B cell (primary cell): ENCODE measurements at regions not wholly inside any gene's neighbourhood (a gene's known extent, or its start where the extent isn't known, plus 50 kb on each side); places are given as distances from the start of the nearest gene placed in this dataset.

Source experiments
- ATAC-seq: fragments of 200-7000 bp; cut with Tn5 transposase; one replicate; pipeline ENCODE4 v1.10.0; 2021; ENCODE audit warnings: low read depth, mild to moderate bottlenecking, moderate number of reproducible peaks, moderate library complexity
- CTCF ChIA-PET: fragments of 350-600 bp; sonication (Branson Sonifier 250); formaldehyde crosslinking; loops from one replicate; lab custom pipeline; 2021; ENCODE audit warnings: antibody characterized with exemption, inconsistent platforms; lab: Charles Lee
- POLR2A ChIA-PET: fragments of 350-600 bp; sonication (Branson Sonifier 250); formaldehyde crosslinking; loops from one replicate; lab custom pipeline; 2021; ENCODE audit warnings: antibody characterized with exemption; lab: Charles Lee
- DNase-seq: peaks from one replicate; pipeline ENCODE4 v3.0.0; 2013
- H2AFZ ChIP-seq: 2 replicates; pipeline ENCODE4 v1.6.1; 2012; ENCODE audit warnings: mild to moderate bottlenecking, low read depth, low read length; ENCODE audit not compliant: insufficient read depth, poor library complexity, severe bottlenecking
- H3K27ac ChIP-seq, 2 donors: 1 replicate in 1 of 2; 2 replicates in 1 of 2; pipeline ENCODE4 v1.5.1; 2012 to 2013; ENCODE audit warnings: low read length in 2 of 2, mild to moderate bottlenecking in 2 of 2, moderate library complexity in 1 of 2
- H3K27me3 ChIP-seq, 4 experiments: fragments of 200-600 bp in 1 of 4; sonication (generic) in 1 of 4; replicated peaks in 1 of 4; 1 replicate in 2 of 4; 2 replicates in 2 of 4; pipeline versions ENCODE4 v1.6.1 to v1.7.0; 2013 to 2016; ENCODE audit warnings: low read length in 3 of 4, mild to moderate bottlenecking in 2 of 4, mixed read lengths in 1 of 4, moderate library complexity in 1 of 4; ENCODE audit not compliant: insufficient read depth in 4 of 4, control insufficient read depth in 3 of 4; ENCODE audit errors: control extremely low read depth in 1 of 4
- H3K36me3 ChIP-seq, 2 experiments: replicated peaks in 1 of 2; 1 replicate in 1 of 2; 2 replicates in 1 of 2; pipeline versions ENCODE4 v1.6.1 to v1.7.1; 2013; ENCODE audit warnings: low read length in 1 of 2; ENCODE audit not compliant: insufficient read depth in 2 of 2, control insufficient read depth in 1 of 2; ENCODE audit errors: control extremely low read depth in 1 of 2, extremely low read depth in 1 of 2
- H3K4me1 ChIP-seq, 2 donors: fragments of 200-600 bp in 1 of 2; sonication (generic) in 1 of 2; 1 replicate in 1 of 2; 2 replicates in 1 of 2; pipeline versions ENCODE4 v1.5.1 to v1.6.1; 2013 to 2017; ENCODE audit warnings: low read length in 2 of 2; ENCODE audit not compliant: control insufficient read depth in 2 of 2, insufficient read depth in 2 of 2
- H3K4me2 ChIP-seq: replicated peaks from 2 replicates; pipeline ENCODE3; 2012; ENCODE audit warnings: mild to moderate bottlenecking, low read depth, low read length; ENCODE audit not compliant: poor library complexity, severe bottlenecking
- H3K4me3 ChIP-seq, 5 experiments: fragments of 200-600 bp in 1 of 5; sonication (generic) in 1 of 5; 1 replicate in 3 of 5; 2 replicates in 2 of 5; pipeline versions ENCODE4 v1.5.1 to v1.7.0; 2011 to 2016; ENCODE audit warnings: low read length in 4 of 5, mild to moderate bottlenecking in 4 of 5, low read depth in 2 of 5, control low read depth in 1 of 5, moderate library complexity in 1 of 5; ENCODE audit not compliant: insufficient read depth in 1 of 5; ENCODE audit errors: control extremely low read depth in 1 of 5, extremely low read depth in 1 of 5
- H3K79me2 ChIP-seq: fragments of 200-600 bp; sonication (generic); one replicate; pipeline ENCODE4 v1.6.0; 2016; ENCODE audit warnings: low read length; ENCODE audit not compliant: control insufficient read depth, insufficient read depth
- H3K9ac ChIP-seq: fragments of 200-600 bp; sonication (generic); 2 replicates; pipeline ENCODE4 v1.6.1; 2017; ENCODE audit warnings: mild to moderate bottlenecking, low read length, moderate library complexity
- H3K9me3 ChIP-seq, 3 donors: one replicate each; pipeline versions ENCODE4 v1.6.1 to v1.7.1; 2013; ENCODE audit warnings: low read length in 2 of 3; ENCODE audit not compliant: control insufficient read depth in 2 of 3, insufficient read depth in 1 of 3; ENCODE audit errors: control extremely low read depth in 1 of 3
- H4K20me1 ChIP-seq: 2 replicates; pipeline ENCODE4 v1.6.0; 2012; ENCODE audit warnings: mild to moderate bottlenecking, low read length; ENCODE audit not compliant: insufficient read depth, control insufficient read depth, poor library complexity, severe bottlenecking
- H3K27ac Mint-ChIP-seq: one replicate; pipeline ENCODE4 v1.8.0; 2021; ENCODE audit warnings: mixed read lengths
- H3K27me3 Mint-ChIP-seq: one replicate; pipeline ENCODE4 v1.8.0; 2021; ENCODE audit warnings: mixed read lengths
- H3K4me1 Mint-ChIP-seq: one replicate; pipeline ENCODE4 v1.8.0; 2021; ENCODE audit warnings: mixed read lengths
- H3K4me3 Mint-ChIP-seq: one replicate; pipeline ENCODE4 v1.8.0; 2021; ENCODE audit warnings: mixed read lengths
- H3K9me3 Mint-ChIP-seq: one replicate; pipeline ENCODE4 v1.8.0; 2022; ENCODE audit warnings: mixed read lengths; ENCODE audit not compliant: insufficient read depth
- EZH2 ChIP-seq: IDR thresholded peaks from 2 replicates; pipeline ENCODE4 v1.6.1; 2012; ENCODE audit warnings: borderline replicate concordance, low read depth, mild to moderate bottlenecking, moderate library complexity, low read length; ENCODE audit not compliant: insufficient read depth, poor library complexity, severe bottlenecking
- WGBS: methylation state at CpG from one replicate; pipeline ENCODE4 v1.1.5; 2013; ENCODE audit warnings: missing lambda C conversion rate; ENCODE audit not compliant: insufficient coverage; 5-methylcytosine and 5-hydroxymethylcytosine counted together
- intact Hi-C: fragments of 100-400 bp; cut with micrococcal nuclease; formaldehyde crosslinking; loops from one replicate; pipeline ENCODE4 v1.10.0; 2022
- TF ChIP-seq, protein P1 (sequence below): fragments of 200-600 bp; IDR thresholded peaks from one replicate; pipeline ENCODE4 v1.8.0; 2022; ENCODE audit warnings: antibody characterized with exemption, mild to moderate bottlenecking

DNA sequence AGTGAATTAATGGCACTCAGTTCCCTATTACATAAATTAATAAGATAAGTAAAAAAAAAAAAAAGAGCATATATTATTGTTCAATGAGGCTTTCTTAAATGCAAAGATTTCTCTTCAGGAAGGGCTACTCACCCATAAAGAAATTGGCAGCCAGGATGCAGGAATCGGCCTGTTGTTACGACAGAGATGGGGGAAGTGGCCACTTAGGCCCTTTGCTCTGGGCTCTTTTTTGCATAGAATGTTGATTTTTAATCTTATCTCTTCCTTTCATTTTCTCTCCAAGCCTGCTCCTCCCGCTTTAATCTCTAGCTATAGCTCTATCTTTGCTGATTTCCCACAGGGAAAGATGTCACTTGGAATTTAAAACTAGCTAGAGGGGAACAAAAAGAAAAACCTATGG, 391.8 kb upstream of the CRIM1 start:
- Histone ChIP-seq H3K9me3 (no peaks in the 10 kb centered on the region), H3K27me3 (no peaks in the 10 kb centered on the region), H2AFZ (no peak overlapping the region), H3K36me3 (no peaks in the 10 kb centered on the region), H3K4me2 (no peak overlapping the region), H3K4me3 (no peak overlapping the region), H4K20me1 (no peaks in the 10 kb centered on the region), H3K9ac (no peak overlapping the region), H3K79me2 (no peaks in the 10 kb centered on the region), H3K27ac (no peak overlapping the region), H3K4me1 (no peaks in the 10 kb centered on the region)
- WGBS = no CpG with 5 or more reads among the region's 3 CpGs
- no peak overlapping the region for H3K4me3 Mint-ChIP-seq
- intact Hi-C loops = no loop called here
- no peak for ATAC-seq
- H3K27ac Mint-ChIP-seq = no peak overlapping the region
- no peak for TF ChIP-seq EZH2
- TF ChIP-seq, protein P1, sequence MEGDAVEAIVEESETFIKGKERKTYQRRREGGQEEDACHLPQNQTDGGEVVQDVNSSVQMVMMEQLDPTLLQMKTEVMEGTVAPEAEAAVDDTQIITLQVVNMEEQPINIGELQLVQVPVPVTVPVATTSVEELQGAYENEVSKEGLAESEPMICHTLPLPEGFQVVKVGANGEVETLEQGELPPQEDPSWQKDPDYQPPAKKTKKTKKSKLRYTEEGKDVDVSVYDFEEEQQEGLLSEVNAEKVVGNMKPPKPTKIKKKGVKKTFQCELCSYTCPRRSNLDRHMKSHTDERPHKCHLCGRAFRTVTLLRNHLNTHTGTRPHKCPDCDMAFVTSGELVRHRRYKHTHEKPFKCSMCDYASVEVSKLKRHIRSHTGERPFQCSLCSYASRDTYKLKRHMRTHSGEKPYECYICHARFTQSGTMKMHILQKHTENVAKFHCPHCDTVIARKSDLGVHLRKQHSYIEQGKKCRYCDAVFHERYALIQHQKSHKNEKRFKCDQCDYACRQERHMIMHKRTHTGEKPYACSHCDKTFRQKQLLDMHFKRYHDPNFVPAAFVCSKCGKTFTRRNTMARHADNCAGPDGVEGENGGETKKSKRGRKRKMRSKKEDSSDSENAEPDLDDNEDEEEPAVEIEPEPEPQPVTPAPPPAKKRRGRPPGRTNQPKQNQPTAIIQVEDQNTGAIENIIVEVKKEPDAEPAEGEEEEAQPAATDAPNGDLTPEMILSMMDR = no peak
- H3K27me3 Mint-ChIP-seq = no peaks in the 10 kb centered on the region
- no peaks in the 10 kb centered on the region for H3K4me1 Mint-ChIP-seq
- ChIA-PET POLR2A (no interaction called here), CTCF (no interaction called here)
- no peak for DNase-seq
- no peaks in the 10 kb centered on the region for H3K9me3 Mint-ChIP-seq

- H3K27me3 ChIP-seq = no peaks in the 10 kb centered on the region
- H3K9me3 ChIP-seq = no peaks in the 10 kb centered on the region
Observed at GRCh38 chr2:35963357-35963756, 392.2 kb upstream of the CRIM1 start.

More at GRCh38 chr2:35963357-35963756, 392.2 kb upstream of the CRIM1 start:
- Histone ChIP-seq H3K4me3 (no peak overlapping the region), H3K4me2 (no peak overlapping the region), H2AFZ (no peak overlapping the region), H3K4me1 (no peaks in the 10 kb centered on the region), H3K27ac (no peak overlapping the region), H4K20me1 (no peaks in the 10 kb centered on the region), H3K36me3 (no peaks in the 10 kb centered on the region), H3K9ac (no peak overlapping the region), H3K79me2 (no peaks in the 10 kb centered on the region)
- H3K27ac Mint-ChIP-seq = no peak overlapping the region
- no peaks in the 10 kb centered on the region for H3K9me3 Mint-ChIP-seq
- H3K4me1 Mint-ChIP-seq = no peaks in the 10 kb centered on the region
- intact Hi-C loops = no loop called here
- WGBS = no CpG with 5 or more reads among the region's 2 CpGs
- ChIA-PET POLR2A (no interaction called here), CTCF (no interaction called here)
- no peak for DNase-seq
- ATAC-seq = no peak
- no peak overlapping the region for H3K4me3 Mint-ChIP-seq
- no peaks in the 10 kb centered on the region for H3K27me3 Mint-ChIP-seq
- no peak for TF ChIP-seq EZH2
- TF ChIP-seq, protein P1 = no peak
